ENCODE measurements at regions not wholly inside any gene's neighbourhood (a gene's known extent, or its start where the extent isn't known, plus 50 kb on each side); places are given as distances from the start of the nearest gene placed in this dataset.

- TF ChIP-seq CTCF (conservative IDR thresholded peaks at IDR 0.05; ENCODE audit: low read length) (no peak), EZH2phosphoT487 (IDR thresholded peaks at IDR 0.05; ENCODE audit: borderline replicate concordance) (no peak)
- Histone ChIP-seq H3K4me1 (ENCODE audit: insufficient read depth, low read length, poor library complexity, severe bottlenecking) (no peaks in the 10 kb centered on the region), H3F3A (ENCODE audit: low read depth) (no peaks in the 10 kb centered on the region), H3K27me3 (ENCODE audit: insufficient read depth, low read length, poor library complexity, severe bottlenecking) (no peaks in the 10 kb centered on the region), H3K9ac (ENCODE audit: low read depth, low read length, poor library complexity, severe bottlenecking) (no peak overlapping the region), H3K9me2 (replicated peaks; ENCODE audit: low read depth, low read length) (no peaks in the 10 kb centered on the region), H3K79me2 (ENCODE audit: insufficient read depth, low read length) (no peaks in the 10 kb centered on the region), H3K9me3 (ENCODE audit: insufficient read depth, low read depth, low read length) (no peaks in the 10 kb centered on the region), H3K36me3 (ENCODE audit: insufficient read depth, low read length) (no peaks in the 10 kb centered on the region), H3K4me2 (ENCODE audit: low read depth, low read length, poor library complexity, severe bottlenecking) (no peak overlapping the region), H3K4me3 (ENCODE audit: low read length, poor library complexity, severe bottlenecking) (no peak overlapping the region), H4K20me1 (ENCODE audit: insufficient read depth, low read length, poor library complexity, severe bottlenecking) (no peaks in the 10 kb centered on the region), H2AFZ (ENCODE audit: low read length) (no peak overlapping the region)
Measured at GRCh38 chrX:113287761-113288160, 447.1 kb upstream of the AMOT start.

- Histone ChIP-seq H3K4me1 (ENCODE audit: insufficient read depth, low read length, poor library complexity, severe bottlenecking) (no peaks in the 10 kb centered on the region), H4K20me1 (ENCODE audit: insufficient read depth, low read length, poor library complexity, severe bottlenecking) (no peaks in the 10 kb centered on the region), H3K9ac (ENCODE audit: low read depth, low read length, poor library complexity, severe bottlenecking) (no peak overlapping the region), H2AFZ (ENCODE audit: low read length) (no peak overlapping the region), H3K4me3 (ENCODE audit: low read length, poor library complexity, severe bottlenecking) (no peak overlapping the region), H3K27me3 (ENCODE audit: insufficient read depth, low read length, poor library complexity, severe bottlenecking) (no peaks in the 10 kb centered on the region), H3K9me3 (ENCODE audit: insufficient read depth, low read depth, low read length) (no peaks in the 10 kb centered on the region), H3F3A (ENCODE audit: low read depth) (no peaks in the 10 kb centered on the region), H3K36me3 (ENCODE audit: insufficient read depth, low read length) (no peaks in the 10 kb centered on the region), H3K4me2 (ENCODE audit: low read depth, low read length, poor library complexity, severe bottlenecking) (no peak overlapping the region), H3K79me2 (ENCODE audit: insufficient read depth, low read length) (no peaks in the 10 kb centered on the region), H3K9me2 (replicated peaks; ENCODE audit: low read depth, low read length) (no peaks in the 10 kb centered on the region)
- TF ChIP-seq EZH2phosphoT487 (IDR thresholded peaks at IDR 0.05; ENCODE audit: borderline replicate concordance) (no peak), CTCF (conservative IDR thresholded peaks at IDR 0.05; ENCODE audit: low read length) (no peak)
Measured at GRCh38 chrX:113275804-113276203, 435.2 kb upstream of the AMOT start.

GRCh38 chrX:113274791-113275190 lies 434.2 kb upstream of the AMOT start:
- Histone ChIP-seq H3K27me3 (ENCODE audit: insufficient read depth, low read length, poor library complexity, severe bottlenecking) (no peaks in the 10 kb centered on the region), H3K4me2 (ENCODE audit: low read depth, low read length, poor library complexity, severe bottlenecking) (no peak overlapping the region), H3K9ac (ENCODE audit: low read depth, low read length, poor library complexity, severe bottlenecking) (no peak overlapping the region), H3K9me3 (ENCODE audit: insufficient read depth, low read depth, low read length) (no peaks in the 10 kb centered on the region), H4K20me1 (ENCODE audit: insufficient read depth, low read length, poor library complexity, severe bottlenecking) (no peaks in the 10 kb centered on the region), H3K4me1 (ENCODE audit: insufficient read depth, low read length, poor library complexity, severe bottlenecking) (no peaks in the 10 kb centered on the region), H3K36me3 (ENCODE audit: insufficient read depth, low read length) (no peaks in the 10 kb centered on the region), H2AFZ (ENCODE audit: low read length) (no peak overlapping the region), H3F3A (ENCODE audit: low read depth) (no peaks in the 10 kb centered on the region), H3K9me2 (replicated peaks; ENCODE audit: low read depth, low read length) (no peaks in the 10 kb centered on the region), H3K4me3 (ENCODE audit: low read length, poor library complexity, severe bottlenecking) (no peak overlapping the region), H3K79me2 (ENCODE audit: insufficient read depth, low read length) (no peaks in the 10 kb centered on the region)
- TF ChIP-seq EZH2phosphoT487 (IDR thresholded peaks at IDR 0.05; ENCODE audit: borderline replicate concordance), result no peak
- TF ChIP-seq CTCF (conservative IDR thresholded peaks at IDR 0.05; ENCODE audit: low read length), result no peak
